Left hindlimb (tissue), 1 donor: ENCODE measurements at regions not wholly inside any gene's neighbourhood (a gene's known extent, or its start where the extent isn't known, plus 50 kb on each side); places are given as distances from the start of the nearest gene placed in this dataset.
A peak's percentile ranks its signal among the peaks of the same experiment; 100 is the strongest.
"Not testable (repeated sequence)": the region's sequence is repeated elsewhere in the genome, so short reads cannot be mapped to it uniquely, and the experiment has no call there.

Experiments
- DNase-seq: peaks from one replicate; pipeline ENCODE4 v3.0.0-alpha.2; 2018

DNA sequence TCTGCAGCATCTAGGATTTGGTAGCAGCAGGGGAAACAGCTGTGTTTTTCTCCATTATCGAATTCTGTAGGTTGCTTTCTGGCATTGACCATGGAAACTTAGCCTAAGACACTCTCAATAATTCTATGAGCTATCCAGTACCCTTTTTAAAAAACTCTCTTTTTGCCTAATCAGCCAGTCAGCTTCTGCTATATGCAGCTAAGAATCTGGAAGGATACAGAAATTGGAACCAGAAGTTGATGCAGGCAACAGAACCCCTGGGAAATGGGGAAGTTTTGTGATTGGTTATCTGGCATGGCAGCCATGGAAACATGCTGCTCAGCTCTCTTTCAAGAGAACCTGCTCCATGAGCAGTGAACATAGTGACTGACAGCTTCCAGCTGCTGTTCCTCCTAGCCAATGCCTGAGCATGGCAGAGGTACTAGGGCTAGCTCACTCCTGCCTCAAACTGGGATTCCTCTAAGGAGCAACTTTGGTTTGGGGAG is 417.6 kb upstream of the MAOA start:
- DNase-seq = peak; percentile 18

DNA sequence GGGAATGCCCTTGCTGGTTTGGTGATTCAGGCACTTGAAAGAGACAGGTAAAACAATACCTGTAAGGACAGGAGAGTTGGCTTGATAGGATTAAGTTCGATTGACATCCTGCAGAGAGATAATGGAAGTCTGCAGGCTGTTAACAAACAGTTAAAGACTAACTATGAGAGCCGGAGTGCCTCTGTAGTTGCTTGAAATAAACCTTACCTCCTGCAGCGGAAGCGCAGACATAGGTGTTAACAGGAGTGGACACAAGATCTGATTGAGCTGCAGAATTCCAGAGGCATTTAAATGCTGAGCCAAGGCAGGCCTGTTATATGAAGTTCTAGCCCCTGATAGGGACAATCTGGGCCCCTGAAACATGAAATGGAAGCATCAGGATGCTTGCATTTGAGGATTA is 416.7 kb upstream of the MAOA start:
- DNase-seq = no peak

DNA sequence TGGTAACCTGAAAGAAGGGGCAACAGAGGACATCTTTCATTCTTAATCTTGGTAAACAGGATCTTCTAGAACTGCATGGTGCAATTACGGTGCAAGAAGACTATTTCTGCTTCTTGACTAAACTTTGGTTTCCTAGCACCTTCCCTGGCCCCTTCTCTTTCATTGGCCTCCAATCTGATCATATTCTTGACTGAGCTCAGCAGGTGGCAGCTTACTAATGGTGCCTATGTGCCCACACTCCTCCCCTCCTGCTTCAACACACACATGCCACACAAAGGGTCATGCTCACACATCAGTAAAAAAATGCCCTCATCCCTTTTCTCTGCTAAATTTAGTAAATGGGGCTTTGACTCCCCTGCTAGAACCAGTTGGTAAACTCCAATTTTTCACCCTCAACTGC is 400.5 kb upstream of the MAOA start:
- DNase-seq = no peak

DNA sequence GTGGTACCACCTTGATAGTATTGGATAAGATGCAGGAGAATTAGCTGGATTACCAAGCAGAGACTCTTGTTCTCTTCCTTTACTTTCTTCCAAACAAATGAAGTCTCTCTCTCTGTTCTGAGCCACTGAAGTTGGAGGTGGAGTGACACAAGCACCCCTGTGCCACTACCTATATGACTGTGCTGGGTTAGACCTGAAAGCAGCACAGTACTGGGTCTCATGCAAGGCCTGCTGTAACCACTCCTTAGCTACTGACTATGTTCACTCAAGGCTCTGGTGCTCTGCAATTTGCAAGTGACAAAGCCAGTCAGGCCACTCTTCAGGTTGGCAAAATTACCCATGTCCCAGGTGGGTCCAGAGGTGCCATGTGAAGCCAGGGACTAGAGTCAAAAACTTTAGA is 389.6 kb upstream of the MAOA start:
- no peak for DNase-seq

DNA sequence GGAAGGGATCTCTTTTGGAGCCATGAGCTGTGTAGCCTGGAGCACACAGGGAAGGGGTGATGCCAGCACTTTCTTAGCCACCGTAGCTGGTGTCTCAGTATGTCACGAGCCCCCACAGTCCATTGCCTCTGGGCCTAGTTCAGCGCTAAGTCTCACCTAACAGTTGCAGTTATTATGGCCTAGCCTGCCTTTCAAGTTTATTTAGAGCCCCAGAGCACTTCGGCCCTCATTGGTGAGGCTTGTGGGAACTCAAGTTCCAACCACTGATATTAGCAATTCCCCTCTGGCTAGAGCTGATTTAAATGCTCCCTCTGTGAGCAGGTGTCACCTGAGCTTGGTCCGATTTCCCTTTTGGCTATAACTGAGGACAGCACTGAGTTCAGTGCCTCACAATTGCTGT is 388.4 kb upstream of the MAOA start:
- no peak for DNase-seq

DNA sequence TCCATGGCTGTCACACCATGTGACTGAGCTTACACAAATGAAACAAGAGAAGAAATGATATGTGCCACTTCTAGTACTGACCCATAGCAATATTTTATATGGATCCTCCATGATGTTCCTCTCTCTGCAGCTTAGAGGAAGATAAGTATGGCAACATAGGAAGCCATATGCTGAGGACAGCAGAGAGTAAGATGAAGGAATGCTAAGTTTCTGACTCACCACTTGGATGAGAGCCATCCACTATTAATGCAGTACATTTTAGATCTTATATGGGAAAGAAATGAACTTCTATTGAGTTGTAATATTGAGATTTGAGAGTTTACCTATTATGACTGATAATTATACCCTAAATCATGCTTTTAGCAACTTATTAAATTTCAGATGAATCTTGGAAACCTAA is 386.9 kb upstream of the MAOA start:
- no peak for DNase-seq

DNA sequence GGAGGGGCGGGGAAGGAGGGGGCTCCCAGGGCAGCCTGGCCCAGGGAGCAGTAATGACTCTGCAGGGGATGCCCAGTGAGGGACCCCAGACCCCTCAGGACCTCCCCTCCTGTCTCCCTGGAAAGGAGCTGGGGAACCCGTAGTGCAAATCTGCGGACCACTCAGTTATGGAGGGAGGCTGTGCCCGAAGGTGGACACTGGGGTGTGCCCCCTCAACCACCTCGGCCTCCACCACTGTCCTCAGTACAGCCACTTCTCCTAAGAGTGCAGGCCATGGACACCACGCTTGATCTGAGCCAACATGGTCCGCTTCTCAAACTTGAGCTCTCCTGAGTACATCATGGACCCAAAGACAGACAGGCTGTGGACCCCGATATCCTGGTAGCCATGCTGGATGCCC is 378.2 kb upstream of the MAOA start:
- no peak for DNase-seq

DNA sequence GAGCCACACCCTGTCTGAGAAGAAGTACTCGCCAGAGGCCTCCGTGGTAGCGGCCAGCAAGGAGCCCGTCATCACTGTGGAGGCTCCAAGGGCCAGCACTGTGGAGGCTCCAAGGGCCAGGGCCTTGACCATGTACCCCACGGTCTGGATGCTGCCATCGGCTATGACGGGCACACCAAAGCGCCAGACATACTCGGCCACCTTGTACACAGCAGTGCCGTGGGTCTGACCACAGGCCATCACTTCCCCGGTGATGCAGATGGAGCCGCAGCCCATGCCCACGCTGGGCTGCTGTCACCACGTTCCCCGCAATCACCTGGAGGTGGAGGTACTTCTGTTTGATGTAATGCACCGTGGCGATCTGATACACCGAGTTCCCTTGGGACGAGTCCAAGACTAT is 377.7 kb upstream of the MAOA start:
- DNase-seq = no peak

DNA sequence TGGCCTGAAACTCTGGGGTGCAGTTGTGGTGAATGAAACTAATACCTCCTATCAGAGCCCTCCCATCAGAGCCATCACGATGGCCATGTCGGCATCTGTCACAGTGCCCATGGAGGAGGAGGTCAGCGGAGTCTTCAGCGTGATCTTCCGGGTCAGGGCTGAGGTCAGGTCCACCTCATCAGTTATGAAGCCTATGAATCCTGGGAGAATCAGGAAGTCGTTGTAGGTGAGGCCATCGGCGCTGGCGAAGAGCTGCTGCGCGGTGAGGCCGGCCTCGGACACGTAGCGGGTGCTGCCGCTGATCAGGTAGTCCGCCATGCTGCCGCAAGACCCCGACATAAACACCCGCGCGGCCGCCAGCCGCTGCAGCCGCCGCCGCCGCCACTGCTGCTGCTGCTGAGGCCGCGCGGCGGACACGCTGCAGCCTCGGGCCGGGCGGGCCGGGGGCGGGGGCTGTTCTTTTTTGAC is 376.7 kb upstream of the MAOA start:
- no peak for DNase-seq

DNA sequence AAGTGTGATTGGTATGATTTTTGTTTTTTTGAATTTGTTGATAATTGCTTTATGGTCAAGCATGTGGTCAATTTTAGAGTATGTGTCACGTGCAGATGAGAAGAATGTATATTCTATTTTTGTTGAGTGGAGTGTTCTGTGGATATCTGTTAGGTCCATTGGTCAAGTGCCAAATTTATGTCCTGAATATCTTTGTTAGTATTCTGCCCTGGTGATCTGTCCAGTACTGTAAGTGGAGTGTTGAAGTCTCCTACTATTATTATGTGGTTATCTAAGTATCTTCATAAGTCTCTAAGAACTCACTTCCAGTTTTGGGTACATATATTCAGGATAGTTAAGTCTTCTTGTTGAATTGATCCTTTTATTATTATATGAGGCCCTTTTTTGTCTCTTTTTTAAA is 372.9 kb upstream of the MAOA start:
- no peak for DNase-seq

DNA sequence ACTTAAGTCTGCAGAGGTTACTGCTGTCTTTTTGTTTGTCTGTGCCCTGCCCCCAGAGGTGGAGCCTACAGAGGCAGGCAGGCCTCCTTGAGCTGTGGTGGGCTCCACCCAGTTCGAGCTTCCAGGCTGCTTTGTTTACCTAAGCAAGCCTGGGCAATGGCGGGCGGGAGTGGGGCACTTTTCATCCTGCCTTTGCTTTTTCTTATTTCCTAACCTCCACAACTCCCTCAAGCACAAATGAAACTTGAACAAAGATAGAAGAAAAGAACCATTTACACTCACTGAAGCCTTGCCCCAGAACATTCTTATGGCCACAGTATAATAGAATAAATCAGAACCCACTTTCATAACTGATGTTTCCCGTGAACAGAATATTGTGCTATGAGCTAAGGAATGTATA is 344.5 kb upstream of the MAOA start:
- not testable (repeated sequence) for DNase-seq

DNA sequence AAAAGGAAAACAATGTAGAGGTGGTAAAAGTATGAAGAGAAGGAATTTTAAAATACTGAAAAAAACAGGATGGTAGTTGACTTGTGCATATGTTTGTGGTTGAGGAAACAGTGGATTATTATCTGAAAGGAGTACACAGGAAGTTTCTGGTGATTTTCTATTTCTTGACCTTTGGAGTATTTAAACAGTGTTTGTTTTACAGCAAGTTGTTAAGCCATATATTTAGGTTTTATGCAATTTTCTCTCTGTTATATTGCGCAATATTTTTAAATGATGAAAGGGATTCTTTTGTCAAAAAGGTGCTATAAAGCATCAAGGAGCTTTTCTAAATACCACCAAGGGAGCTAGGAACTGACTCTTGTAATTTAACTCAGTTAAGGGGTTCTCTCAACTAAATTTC is 343.1 kb upstream of the MAOA start:
- DNase-seq = no peak

DNA sequence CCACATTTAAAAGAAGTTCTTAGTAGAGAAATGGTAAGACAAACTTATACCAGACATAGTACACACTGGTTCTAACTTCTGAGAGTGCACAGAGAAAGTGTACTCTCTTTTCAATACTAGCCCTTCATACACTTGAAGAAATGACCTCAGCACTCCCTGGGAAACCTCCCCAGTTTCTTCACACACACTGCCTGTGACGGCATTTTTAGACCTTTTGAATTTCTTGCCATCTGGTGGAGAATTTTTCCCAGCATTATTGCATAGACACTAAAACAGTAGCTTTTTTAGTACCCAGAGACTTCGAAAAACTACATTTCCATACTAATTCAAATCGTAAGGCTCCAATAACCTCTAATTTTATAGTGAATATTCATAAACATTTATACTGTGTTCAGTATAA is 341.6 kb upstream of the MAOA start:
- DNase-seq = no peak

DNA sequence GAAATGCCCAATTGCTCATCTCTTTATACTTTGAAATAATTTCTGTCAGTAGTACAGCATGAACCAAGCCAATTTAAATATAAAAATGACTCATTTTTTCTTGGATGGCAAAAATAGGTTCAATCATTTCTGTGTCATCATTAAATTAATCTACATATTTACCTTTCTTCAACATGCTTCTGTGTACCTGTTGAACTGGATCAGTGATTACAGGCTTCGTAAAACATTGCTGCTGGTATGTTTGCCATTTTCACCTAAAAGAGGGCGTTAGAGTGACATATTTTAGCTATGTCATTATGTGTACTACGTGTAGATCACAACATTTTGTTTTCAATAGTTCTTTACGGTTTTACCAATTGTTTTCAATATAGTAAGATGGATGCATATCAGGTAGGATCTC is 340.5 kb upstream of the MAOA start:
- no peak for DNase-seq

DNA sequence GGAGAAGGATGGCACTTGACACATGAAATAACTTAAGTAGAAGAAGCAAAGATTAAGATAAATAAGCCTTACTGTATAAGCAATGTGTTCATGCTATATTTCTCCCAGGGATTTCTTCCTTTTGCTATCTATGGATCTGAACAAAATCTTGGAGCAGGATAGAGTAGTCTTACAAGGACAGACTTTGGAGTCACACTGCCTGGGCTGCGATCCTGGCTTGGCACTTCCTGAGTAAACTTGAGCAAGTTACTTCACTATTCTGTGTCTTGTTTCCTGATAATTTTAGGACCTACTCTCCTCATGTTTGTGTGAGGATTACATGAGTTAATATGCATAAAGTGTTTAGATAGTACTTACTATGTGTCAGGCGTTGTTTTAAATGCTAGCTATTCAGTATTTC is 340.0 kb upstream of the MAOA start:
- DNase-seq = no peak

DNA sequence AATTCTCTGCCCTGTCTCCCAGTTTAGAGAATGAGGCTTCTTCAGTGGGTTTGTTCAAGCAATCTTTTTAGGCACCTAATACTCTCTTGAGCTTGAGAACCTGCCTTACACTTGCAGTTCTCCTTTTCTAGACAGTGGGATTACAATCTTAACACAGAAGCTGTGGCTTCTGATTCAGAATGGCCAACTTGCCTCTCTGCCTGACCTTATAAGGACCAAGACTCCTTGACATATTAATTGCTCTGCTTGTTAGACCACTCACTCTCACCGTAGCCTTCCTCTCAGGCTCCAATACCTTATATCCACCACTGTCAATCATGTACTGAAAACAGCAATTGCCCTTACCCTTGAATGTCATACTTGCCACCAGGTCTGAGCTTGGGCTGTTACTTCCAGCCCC is 338.7 kb upstream of the MAOA start:
- no peak for DNase-seq

DNA sequence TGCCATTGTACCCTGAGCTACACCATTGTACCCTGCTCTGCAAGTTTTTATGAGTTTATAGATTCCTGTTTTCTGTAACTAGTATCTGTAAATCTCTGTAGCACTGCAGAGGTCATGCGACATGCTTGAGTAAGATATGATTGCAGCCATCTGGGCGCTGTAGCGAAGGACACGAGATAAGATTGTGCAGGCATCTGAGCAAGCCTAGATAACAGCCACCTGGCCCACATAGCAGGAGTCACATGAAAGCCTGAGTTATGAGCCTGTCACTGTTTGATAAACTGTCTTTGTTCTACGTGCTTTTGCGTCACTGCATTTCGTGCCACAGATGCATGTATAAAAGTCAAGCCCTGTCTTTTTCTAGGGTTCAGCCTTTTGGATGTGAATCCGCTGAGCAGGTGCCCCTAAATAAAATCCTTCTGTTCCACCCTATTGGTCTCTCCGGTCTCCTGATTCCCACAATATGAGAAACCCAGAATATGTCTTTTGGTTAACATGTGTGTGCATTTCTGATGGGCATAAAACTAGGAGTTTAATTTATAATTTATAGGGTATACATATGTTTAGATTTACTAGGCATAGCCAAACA is 327.6 kb upstream of the MAOA start:
- no peak for DNase-seq

DNA sequence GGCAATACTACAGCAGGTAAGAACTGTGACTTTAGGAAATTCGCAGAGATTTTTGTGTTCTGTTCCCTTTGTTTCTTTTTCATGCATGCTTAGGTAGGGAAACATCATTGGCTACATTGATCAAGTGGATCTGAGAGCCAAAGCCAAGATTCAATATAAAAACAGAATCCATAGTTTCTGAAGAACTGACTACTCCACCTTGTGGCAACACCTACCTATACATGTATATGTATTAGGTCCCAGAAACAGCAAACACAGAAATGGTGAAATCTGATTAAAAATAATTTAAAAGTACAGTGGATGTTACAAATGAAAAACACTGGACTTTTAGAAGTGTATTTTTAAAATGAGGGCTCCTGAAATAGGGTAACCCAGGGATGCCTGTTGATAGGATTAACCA is 322.6 kb upstream of the MAOA start:
- no peak for DNase-seq

DNA sequence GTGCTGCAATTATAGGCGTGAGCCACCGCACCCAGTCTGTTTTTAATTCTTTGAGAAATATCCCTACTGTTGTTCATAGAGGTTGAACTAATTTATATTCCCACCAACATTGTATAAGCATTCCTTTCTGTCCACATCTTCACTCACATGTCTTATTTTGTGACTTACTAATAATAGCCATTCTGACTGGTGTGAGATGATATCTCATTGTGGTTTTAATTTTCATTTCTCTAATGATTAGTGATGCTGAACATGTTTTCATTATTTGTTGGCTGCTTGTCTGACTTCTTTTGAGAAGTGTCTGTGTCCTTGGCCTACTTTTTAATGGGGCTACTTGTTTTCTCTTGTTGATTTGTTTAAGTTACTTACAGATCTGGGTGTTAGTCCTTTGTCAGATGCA is 310.9 kb upstream of the MAOA start:
- no peak for DNase-seq

DNA sequence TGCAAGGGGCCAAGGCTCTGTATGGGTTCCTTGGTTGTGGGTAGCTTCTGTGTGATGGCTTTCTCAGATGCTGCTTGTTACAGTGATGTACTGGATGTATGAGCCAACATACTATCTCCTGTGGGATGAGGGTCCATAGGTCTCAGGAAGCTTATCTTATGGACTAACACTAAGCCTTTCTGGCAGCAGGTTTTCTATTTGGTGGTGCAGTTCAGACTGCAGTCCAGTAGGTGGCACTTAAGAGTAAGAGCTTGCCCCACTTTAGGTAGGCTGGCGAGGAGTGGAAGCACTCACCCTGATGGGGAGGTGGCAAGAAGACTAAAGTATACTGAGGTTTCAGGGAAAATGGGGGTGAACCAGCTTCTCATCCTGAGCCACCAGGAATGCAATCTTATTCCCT is 306.7 kb upstream of the MAOA start:
- no peak for DNase-seq

DNA sequence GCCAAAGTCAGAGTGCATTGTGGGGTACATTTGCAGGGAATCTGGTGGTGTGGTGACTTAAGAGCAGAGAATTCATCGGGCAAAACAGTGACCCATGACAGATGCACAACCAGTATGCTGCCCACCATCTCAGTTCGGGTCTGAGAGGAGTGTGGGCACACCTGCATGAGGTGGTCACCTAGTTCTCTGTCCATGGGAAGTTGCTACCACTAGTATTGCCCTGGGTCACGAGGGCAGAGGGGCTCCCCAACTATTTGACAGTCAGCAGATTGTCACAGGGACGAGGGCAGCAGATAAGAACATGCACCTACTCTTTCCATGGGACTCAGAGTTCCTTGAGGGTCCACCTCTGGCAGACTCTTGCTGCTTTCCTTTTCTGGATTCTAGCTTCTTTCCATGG is 305.2 kb upstream of the MAOA start:
- no peak for DNase-seq

DNA sequence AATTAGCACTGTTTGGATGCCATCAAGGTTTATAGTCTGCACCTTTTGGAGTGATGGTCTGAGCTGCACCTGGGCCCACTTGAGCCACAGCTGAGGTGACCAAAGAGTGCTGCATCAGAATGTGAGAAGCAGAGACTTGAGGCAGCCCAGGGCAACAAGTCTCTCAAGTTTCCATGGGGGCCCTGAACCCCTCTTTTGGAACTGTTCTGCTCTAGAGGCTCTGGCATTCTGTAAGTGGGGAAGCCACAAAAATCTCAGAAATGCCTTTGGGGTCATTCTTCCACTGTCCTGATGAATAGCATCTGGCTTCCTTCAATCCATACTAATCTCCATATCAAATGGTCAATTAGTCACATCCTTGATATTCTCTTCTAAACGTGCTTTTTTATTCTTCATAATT is 298.4 kb upstream of the MAOA start:
- DNase-seq = no peak

DNA sequence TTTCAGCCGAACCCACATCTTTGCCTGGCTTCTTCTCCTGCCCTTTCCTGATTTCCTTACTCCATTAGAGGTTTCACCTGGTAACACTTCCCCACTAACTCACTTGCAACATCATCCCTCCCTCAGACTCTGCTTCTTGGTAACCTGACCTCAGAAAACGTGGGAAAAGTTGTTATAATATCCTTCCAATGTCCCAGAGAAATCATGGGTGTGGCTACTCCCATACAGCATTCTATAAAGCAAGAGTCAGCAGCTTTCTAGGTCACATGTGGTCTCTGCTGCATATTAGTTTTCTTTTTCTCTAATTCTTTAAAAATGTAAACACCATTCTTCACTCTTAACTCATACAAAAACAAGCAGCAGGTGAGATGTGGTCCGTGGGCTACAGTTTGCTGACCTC is 283.1 kb upstream of the MAOA start:
- DNase-seq = no peak

DNA sequence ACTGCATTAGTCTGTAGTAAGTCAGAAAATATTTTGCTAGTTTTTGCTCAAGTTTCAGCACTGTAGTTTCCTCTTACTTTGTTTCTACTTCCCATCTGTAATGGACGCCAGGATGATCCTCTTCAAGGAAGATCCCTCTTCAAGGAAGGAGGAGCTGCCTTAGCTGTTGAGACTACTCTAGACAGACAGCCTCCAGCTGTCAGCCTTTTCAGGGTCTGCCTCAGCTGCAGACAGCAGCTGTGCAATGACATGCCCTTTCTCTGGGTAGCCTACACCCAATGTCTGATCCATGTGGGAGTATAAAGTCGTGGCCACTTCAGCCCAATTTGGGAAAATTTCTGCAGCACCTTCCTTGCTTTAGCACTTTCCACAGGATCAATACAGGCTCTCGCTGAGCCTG is 281.0 kb upstream of the MAOA start:
- no peak for DNase-seq

DNA sequence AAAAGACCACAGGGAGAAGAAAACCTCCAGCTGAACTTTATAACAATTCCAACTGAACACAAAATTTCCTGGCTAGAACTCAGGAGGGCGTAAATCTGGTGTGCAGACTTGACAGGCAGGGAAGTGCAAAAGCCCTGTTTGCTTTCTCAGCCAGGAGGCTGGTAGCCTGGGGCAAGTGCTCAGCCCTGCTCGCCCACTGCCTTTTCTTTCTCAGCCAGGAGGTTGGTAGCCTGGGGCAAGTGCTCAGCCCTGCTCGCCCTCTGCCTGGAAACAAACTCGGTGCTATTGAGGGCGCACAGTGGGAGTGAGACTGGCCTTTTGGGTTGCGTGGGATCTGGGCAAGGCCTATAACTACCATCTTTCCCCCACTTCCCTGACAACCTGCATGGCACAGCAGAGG is 275.4 kb upstream of the MAOA start:
- DNase-seq = no peak

DNA sequence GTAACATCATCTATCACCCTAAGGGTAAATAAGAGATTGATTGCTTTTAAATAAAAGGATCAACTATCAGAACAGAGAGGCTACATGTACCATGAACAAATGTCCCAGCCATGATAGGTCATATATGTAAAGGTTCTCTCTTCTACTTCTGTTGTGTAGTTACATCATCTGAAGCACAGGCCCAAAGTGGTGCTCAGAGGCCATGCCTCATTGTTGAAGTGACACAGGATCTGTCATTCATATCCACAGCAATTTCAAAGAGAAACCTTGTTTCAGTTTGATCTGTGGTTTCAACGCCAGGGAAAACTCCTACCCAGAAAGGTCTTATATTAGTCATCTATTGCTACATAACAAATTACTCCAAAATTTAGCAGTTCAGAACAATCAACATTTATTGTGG is 269.2 kb upstream of the MAOA start:
- DNase-seq = no peak
